MM.1S (cell line): ENCODE measurements at regions not wholly inside any gene's neighbourhood (a gene's known extent, or its start where the extent isn't known, plus 50 kb on each side); places are given as distances from the start of the nearest gene placed in this dataset.

Experiments
- EZH2 ChIP-seq: fragments of 300-600 bp; sonication (generic); optimal IDR thresholded peaks from 2 replicates; pipeline ENCODE3; 2017; ENCODE audit warnings: low read depth, mild to moderate bottlenecking, antibody characterized with exemption, low read length, mixed read lengths
- EZH2phosphoT487 ChIP-seq: fragments of 300-600 bp; sonication (generic); IDR thresholded peaks from 2 replicates; pipeline ENCODE4 v1.6.1; 2018; ENCODE audit warnings: antibody characterized with exemption, low read length
- TF ChIP-seq, protein P1 (sequence below): fragments of 300-600 bp; sonication (generic); IDR thresholded peaks from 2 replicates; pipeline ENCODE4 v1.5.1; 2016; ENCODE audit warnings: antibody characterized with exemption, low read length, mixed read lengths

DNA sequence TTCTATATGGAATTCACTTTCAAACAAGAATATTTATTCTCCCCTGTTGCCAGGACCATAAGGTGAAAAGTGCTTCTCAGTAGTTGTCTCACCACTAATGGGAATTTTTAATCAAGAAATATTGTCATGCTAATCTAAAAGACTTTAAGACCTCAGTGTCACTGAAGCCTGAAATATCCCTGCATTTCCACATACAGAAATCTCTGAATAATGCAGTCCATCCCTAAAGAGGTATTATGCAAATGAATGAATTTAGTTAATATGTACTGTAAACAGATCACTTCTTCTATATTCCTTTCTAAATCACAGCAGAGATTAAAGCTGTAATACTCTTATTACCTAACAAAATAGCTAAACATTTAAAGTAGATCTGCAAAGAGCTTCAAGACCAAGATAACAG, 531.1 kb upstream of the CDH6 start:
- TF ChIP-seq, protein P1, sequence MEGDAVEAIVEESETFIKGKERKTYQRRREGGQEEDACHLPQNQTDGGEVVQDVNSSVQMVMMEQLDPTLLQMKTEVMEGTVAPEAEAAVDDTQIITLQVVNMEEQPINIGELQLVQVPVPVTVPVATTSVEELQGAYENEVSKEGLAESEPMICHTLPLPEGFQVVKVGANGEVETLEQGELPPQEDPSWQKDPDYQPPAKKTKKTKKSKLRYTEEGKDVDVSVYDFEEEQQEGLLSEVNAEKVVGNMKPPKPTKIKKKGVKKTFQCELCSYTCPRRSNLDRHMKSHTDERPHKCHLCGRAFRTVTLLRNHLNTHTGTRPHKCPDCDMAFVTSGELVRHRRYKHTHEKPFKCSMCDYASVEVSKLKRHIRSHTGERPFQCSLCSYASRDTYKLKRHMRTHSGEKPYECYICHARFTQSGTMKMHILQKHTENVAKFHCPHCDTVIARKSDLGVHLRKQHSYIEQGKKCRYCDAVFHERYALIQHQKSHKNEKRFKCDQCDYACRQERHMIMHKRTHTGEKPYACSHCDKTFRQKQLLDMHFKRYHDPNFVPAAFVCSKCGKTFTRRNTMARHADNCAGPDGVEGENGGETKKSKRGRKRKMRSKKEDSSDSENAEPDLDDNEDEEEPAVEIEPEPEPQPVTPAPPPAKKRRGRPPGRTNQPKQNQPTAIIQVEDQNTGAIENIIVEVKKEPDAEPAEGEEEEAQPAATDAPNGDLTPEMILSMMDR: no peak
- TF ChIP-seq EZH2 (no peak), EZH2phosphoT487 (no peak)
